HepG2 (cell line): ENCODE measurements at regions not wholly inside any gene's neighbourhood (a gene's known extent, or its start where the extent isn't known, plus 50 kb on each side); places are given as distances from the start of the nearest gene placed in this dataset.

Experiments used
- AHDC1 ChIP-seq: sonication (generic); formaldehyde crosslinking; IDR thresholded peaks from 2 replicates; pipeline ENCODE4 v1.5.1; 2020; ENCODE audit warnings: mild to moderate bottlenecking, missing genetic modification reagents, borderline replicate concordance
- ETS1 ChIP-seq: sonication (generic); formaldehyde crosslinking; IDR thresholded peaks from 2 replicates; pipeline ENCODE4 v1.4.0; 2020; ENCODE audit warnings: missing genetic modification reagents
- GPBP1L1 ChIP-seq: sonication (generic); formaldehyde crosslinking; IDR thresholded peaks from 2 replicates; pipeline ENCODE4 v1.5.0; 2020; ENCODE audit warnings: mild to moderate bottlenecking, missing genetic modification reagents
- MED13 ChIP-seq: sonication (generic); formaldehyde crosslinking; IDR thresholded peaks from 2 replicates; pipeline ENCODE4 v1.5.0; 2020; ENCODE audit warnings: missing genetic modification reagents
- SAP130 ChIP-seq: IDR thresholded peaks from 2 replicates; pipeline ENCODE4 v1.6.1; 2016; ENCODE audit warnings: low read depth
- ZNF550 ChIP-seq: sonication (generic); formaldehyde crosslinking; IDR thresholded peaks from 2 replicates; pipeline ENCODE4 v1.4.0; 2020; ENCODE audit warnings: mild to moderate bottlenecking, missing genetic modification reagents, borderline replicate concordance
- ZNF879 ChIP-seq: sonication (generic); formaldehyde crosslinking; IDR thresholded peaks from 2 replicates; pipeline ENCODE4 v1.8.1; 2023; ENCODE audit warnings: missing genetic modification reagents

- no peak for TF ChIP-seq GPBP1L1 (CRISPR knock-in tag)
- TF ChIP-seq ETS1, result no peak
- TF ChIP-seq ZNF550 (CRISPR knock-in tag), result no peak
- TF ChIP-seq ZNF879 (CRISPR knock-in tag), result no peak
- no peak for TF ChIP-seq MED13 (CRISPR knock-in tag)
- no peak for TF ChIP-seq AHDC1 (CRISPR knock-in tag)
- no peak for TF ChIP-seq SAP130 (CRISPR knock-in tag)
Measured at GRCh38 chr1:239700667-239701066, 314.3 kb downstream of the CHRM3 start (continued).
